Left renal pelvis (tissue), 4 donors: ENCODE measurements at regions not wholly inside any gene's neighbourhood (a gene's known extent, or its start where the extent isn't known, plus 50 kb on each side); places are given as distances from the start of the nearest gene placed in this dataset.
A peak's percentile ranks its signal among the peaks of the same experiment; 100 is the strongest.
"Not testable (repeated sequence)": the region's sequence is repeated elsewhere in the genome, so short reads cannot be mapped to it uniquely, and the experiment has no call there.

Experiments used
- DNase-seq, 4 donors: peaks; one replicate each; pipeline ENCODE4 v3.0.0-alpha.2; 2013; ENCODE audit warnings: low read depth in 4 of 4, low spot score in 3 of 4

GRCh38 chr16:17945080-17945601, 391.4 kb downstream of the NPIPA8 start:
- no peak for DNase-seq

DNA sequence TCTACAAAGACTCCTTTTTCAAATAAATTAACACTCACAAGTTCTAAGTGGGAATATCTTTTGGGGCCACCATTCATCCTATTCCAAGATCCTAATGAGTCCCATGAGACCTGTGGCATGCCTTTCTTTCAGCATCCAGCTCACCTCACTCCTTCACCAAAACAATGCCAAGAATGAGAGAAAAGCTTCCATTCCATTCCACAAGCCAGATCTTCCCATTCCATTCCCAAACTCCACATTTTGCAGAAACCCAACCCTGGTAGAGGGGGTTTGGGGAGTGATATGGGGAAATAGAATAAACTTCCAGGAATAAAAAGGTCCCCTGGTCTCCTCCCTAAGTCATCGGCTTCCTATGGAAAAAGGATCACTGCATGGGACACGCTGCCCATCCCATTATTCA, 392.2 kb downstream of the NPIPA8 start:
- DNase-seq = no peak

DNA sequence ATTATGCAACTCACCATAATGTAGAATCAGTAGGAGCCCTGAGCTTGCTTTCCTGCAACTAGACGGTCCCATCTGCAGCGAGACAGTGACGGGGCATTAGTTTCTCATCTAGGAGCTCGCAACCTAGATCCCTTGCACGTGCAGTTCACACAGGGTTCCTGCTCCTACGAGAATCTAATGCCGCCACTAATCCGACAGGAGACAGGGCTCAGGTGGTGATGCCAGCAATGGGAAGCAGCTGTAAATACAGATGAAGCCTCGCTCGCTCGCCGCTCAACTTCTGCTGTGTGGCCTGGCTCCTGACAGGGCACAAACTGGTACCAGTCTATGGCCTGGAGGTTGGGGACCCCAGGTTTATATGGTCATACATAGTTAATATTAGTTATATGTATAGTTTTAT, 394.5 kb downstream of the NPIPA8 start:
- DNase-seq = no peak

GRCh38 chr16:17940584-17941364, 395.8 kb downstream of the NPIPA8 start:
- no peak for DNase-seq

GRCh38 chr16:17939723-17940122, 396.8 kb downstream of the NPIPA8 start:
- DNase-seq = no peak

GRCh38 chr16:17939122-17939536, 397.4 kb downstream of the NPIPA8 start:
- peak; percentile 8 to 48 (median 37) for DNase-seq

DNA sequence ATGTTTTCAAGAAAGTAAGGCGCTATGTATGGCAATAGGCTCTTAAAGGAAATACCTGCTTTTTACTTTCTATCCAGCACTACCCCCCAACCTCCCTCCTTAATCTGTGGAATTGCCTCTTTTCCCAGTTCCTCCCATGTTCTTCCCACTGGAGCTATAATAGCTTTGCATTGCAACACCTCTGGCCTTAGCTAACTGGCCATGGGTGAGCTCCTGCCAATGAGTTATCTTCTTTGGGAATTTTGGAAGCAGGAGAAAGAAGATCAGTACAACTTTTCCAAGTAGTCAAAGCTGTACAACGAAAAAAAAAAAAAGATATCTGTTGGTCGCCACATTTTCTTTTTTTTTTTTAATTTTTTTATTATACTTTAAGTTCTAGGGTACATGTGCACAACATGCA, 398.0 kb downstream of the NPIPA8 start:
- no peak for DNase-seq

DNA sequence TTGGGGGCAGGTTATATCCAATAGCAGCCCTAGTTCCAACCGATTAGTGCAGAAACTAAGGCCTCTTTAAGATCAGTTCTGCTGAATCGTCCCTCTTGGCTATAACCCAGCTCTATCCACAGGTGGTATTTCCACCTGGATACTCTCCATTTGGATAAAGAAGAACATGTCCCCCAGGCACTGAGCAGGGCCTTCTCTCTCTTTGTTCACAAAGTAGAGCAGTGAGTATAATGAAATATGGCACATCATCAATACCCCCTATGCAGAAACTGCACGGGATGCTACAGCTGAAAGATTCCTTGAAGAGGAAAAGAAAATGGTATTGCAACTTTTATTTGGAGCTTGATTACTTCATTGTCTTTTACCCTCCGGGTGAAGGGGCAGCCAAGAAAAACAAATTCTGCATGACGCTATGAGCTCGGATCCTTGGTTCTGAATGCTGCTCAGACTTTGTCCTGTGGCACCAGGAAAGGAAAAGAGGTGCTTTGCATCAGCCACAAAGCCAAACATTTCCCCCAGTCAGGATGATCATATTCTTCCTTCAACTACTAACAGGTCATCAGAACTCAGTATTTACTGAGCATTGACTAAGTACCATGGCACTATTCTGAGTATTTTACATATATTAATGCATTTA, 399.7 kb downstream of the NPIPA8 start:
- DNase-seq = no peak

DNA sequence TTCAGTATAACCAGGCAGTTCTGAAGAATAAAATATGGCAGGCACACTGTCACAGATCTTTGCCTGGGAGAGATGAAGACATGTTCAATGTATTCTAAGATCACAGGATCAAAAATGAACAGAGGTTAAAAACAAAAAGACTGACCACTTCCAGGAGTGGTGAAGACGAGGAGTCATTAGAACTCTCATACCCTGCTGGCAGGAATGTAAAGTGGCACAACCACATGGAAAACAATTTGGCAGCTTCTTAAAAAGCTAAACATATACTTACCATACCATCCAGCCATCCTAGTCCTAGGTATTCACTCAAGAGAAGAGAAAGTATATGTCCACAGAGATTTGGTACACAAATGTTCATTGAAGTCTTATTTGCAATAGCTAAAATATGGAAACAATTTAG, 406.3 kb downstream of the NPIPA8 start:
- no peak for DNase-seq

DNA sequence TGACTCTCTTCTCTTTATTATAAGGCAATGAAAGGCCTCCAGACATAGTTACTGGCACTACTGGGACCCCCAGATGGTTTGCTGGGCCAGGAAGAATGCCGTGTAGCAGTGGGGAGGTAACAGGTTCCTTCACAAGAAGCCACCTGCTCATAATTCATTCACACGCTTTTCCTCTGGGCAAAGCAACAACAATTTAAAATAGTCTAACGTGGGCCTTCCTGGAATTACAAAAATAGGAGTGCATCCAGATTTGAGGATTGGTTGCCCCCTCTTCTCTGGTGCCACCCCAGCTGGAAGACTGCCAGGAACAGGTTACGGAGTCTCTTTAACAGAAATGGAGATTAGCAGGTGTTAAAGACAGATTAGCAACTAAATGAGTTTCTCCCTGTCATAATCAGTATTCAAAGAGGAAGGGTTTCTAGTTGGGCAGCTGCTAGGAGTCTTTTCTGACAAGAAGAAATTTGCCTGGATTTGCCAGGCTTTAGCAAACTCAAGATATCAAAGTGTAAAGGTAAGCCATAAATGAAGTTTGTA, 409.6 kb downstream of the NPIPA8 start:
- no peak for DNase-seq

GRCh38 chr16:17926461-17926860, 410.1 kb downstream of the NPIPA8 start:
- no peak for DNase-seq

DNA sequence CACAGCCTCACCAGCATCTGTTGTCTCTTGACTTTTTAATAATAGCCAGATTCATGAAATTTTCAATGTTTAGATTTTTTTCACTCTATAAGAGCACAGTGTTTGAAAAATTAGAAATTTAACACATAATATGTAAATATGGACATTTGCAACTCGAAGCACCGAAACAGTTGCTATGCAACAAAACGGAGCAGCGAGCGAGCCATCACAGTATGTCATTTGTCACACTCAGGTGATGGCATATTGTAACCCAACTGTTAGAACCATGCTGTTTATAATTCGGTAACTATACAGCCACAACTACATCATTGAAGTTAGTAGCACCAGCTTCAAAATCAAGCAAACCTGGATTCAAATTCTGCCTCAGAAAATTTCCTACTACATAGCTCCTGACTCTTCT, 410.8 kb downstream of the NPIPA8 start:
- DNase-seq = no peak

GRCh38 chr16:17921357-17921978, 415.1 kb downstream of the NPIPA8 start:
- no peak for DNase-seq

DNA sequence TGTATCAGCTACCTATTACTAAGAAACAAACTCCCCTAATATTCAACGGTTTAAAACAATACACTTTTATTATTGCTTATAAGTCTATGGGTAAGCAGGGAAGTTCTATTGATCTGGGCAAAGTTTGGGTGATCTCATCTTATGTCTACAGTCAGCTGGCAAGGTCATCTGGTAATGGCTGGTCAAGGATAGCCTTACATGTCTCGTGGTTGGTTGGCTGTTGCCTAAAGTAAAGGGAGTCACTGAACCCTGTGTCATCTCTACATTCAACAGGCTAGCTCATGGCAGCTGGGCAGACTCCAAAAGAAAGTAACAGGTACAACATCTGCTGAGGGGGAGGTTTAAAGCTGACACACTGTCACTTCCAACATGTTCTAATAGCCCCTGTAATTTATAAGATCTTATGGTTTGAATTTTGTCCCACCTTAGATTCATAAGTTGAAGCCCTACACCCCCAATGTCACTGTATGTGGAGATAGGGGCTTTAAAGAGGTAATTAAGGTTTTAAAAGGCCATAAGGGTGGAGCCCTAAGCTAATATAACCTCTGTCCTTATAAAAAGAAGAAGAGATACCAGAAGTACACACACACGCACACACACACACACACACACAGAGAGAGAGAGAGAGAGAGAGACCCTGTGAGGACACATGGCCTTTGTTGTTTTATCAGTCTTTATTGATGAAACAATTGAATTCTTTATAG, 419.1 kb downstream of the NPIPA8 start:
- DNase-seq = no peak

DNA sequence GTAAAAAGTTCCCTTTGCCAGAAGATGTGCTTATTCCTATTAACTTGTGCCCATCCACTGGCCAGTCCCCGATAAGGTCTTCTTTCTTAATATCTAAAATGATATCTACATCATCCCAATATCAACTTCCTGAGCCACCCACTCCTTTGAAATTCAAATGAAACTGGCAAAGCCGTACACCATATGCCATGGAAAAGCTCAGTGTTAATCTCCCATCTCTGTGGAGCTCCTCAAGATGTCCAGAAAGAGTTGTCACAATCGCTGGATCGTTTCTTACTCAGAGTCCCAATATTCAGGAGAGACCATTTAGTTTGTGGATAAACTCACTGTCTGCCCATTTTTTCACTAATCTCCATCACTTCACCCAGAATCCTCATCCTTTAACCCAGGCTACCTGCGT, 420.7 kb downstream of the NPIPA8 start:
- DNase-seq = no peak

GRCh38 chr16:17914168-17914567, 422.4 kb downstream of the NPIPA8 start:
- DNase-seq = no peak

- DNase-seq = not testable (repeated sequence)
Observed at GRCh38 chr16:17911578-17911977, 425.0 kb downstream of the NPIPA8 start.

DNA sequence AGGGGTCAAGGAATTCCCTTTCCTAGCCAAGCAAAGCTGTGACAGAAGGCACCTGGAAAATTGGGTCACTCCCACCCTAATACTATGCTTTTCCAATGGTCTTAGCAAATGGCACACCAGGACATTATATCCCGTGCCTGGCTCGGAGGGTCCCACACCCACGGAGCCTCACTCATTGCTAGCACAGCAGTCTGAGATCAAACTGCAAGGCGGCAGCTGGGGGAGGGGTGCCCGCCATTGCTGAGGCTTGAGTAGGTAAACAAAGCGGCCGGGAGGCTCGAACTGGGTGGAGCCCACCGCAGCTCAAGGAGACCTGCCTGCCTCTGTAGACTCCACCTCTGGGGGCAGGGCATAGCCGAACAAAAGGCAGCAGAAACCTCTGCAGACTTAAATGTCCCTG, 429.9 kb downstream of the NPIPA8 start:
- not testable (repeated sequence) for DNase-seq

GRCh38 chr16:17901309-17901708, 430.5 kb upstream of the XYLT1 start:
- DNase-seq = no peak

GRCh38 chr16:17899141-17899540, 428.4 kb upstream of the XYLT1 start:
- DNase-seq = no peak

- DNase-seq = no peak
Observed at GRCh38 chr16:17887963-17888362, 417.2 kb upstream of the XYLT1 start.
